Body of pancreas (tissue), 4 donors: ENCODE measurements at regions not wholly inside any gene's neighbourhood (a gene's known extent, or its start where the extent isn't known, plus 50 kb on each side); places are given as distances from the start of the nearest gene placed in this dataset.

Experiments
- POLR2A ChIP-seq, 3 donors: fragments of 450-650 bp; IDR thresholded peaks; one replicate each; pipeline ENCODE4 v1.6.1; 2016; ENCODE audit warnings: antibody characterized with exemption in 3 of 3, mild to moderate bottlenecking in 2 of 3
- TF ChIP-seq, protein P1 (sequence below), 7 experiments: fragments of 450-650 bp in 4 of 7; fragments of 200-600 bp in 3 of 7; sonication (generic) in 3 of 7; IDR thresholded peaks; one replicate each; pipeline ENCODE4 v1.5.1; 2016 to 2019; ENCODE audit warnings: antibody characterized with exemption in 7 of 7

DNA sequence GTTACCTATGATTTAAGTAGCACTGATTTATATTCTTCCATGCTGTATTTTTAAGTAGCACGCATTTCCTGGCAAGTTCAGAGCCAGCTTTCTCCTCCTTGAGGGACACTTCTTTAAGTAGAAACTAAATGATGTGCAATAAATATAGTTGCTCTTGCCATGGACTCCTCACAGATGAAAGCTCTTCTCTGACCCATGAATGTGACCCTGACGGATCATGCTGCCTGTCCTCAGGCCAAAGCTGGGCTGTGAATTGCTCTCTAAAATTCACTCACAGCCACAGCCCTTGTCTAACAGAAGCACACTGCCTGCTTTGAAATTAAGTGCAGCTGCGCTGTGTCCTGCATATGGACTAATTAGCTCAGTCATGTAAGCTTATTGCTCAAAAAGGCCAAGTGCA is 438.8 kb downstream of the PMP22 start:
- TF ChIP-seq, protein P1, sequence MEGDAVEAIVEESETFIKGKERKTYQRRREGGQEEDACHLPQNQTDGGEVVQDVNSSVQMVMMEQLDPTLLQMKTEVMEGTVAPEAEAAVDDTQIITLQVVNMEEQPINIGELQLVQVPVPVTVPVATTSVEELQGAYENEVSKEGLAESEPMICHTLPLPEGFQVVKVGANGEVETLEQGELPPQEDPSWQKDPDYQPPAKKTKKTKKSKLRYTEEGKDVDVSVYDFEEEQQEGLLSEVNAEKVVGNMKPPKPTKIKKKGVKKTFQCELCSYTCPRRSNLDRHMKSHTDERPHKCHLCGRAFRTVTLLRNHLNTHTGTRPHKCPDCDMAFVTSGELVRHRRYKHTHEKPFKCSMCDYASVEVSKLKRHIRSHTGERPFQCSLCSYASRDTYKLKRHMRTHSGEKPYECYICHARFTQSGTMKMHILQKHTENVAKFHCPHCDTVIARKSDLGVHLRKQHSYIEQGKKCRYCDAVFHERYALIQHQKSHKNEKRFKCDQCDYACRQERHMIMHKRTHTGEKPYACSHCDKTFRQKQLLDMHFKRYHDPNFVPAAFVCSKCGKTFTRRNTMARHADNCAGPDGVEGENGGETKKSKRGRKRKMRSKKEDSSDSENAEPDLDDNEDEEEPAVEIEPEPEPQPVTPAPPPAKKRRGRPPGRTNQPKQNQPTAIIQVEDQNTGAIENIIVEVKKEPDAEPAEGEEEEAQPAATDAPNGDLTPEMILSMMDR (IDR thresholded peaks at IDR 0.05) = no peak
- no peak for TF ChIP-seq POLR2A (IDR thresholded peaks at IDR 0.05)
